ENCODE measurements at regions not wholly inside any gene's neighbourhood (a gene's known extent, or its start where the extent isn't known, plus 50 kb on each side); places are given as distances from the start of the nearest gene placed in this dataset.

DNA sequence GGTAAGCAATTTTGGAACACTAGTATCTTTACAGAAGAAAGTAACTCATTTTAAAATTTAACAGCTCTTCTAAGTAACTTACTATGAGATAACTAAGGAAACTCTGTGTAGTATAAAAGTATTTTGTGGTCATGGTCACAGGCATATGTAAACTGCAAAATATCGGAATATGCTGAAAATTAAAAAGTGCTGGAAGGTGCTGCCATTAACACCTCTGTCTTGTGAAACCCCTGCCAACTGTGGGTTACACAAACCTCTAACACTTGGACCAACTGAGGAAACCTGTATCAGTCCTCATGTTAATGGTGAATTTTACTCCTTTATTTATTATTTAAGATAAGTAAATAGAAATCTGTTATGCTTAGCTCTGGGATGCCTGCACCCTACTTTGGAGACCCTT lies 206.7 kb downstream of the LACC1 start:
- Mint-ChIP-seq H3K27me3 (ENCODE audit: low read depth) (peaks cover 5% of the 10 kb centered on the region; the same call in 1 of the 2 replicates), H3K27ac (no peak overlapping the region), H3K4me3 (no peak overlapping the region), H3K36me3 (ENCODE audit: insufficient read depth in 1 of 3, low read depth in 3 of 3) (peaks cover 20 to 47% (median 29%) of the 10 kb centered on the region in 3 experiments), H3K9me3 (peaks cover 26 to 29% of the 10 kb centered on the region in 2 experiments), H3K4me1 (peaks cover 0 to 6% of the 10 kb centered on the region in 2 experiments; a peak in 1 of 4 replicates)
- Histone ChIP-seq H3K23ac (ENCODE audit: insufficient read length, low read depth, low read length) (no peak overlapping the region), H3K79me1 (ENCODE audit: insufficient read depth, low read depth, low read length, poor library complexity, severe bottlenecking) (no peaks in the 10 kb centered on the region), H2BK120ac (ENCODE audit: low read depth, low read length, poor library complexity, severe bottlenecking) (no peak overlapping the region), H3K14ac (ENCODE audit: insufficient read depth, low read length) (no peak overlapping the region), H3K18ac (ENCODE audit: insufficient read length, low read depth, low read length) (no peak overlapping the region), H3T11ph (ENCODE audit: low read length) (no peak overlapping the region), H4K91ac (ENCODE audit: insufficient read length, low read depth, low read length) (no peak overlapping the region), H2BK12ac (ENCODE audit: insufficient read length, low read depth, low read length) (no peak overlapping the region), H3K4ac (ENCODE audit: low read depth, low read length) (no peak overlapping the region), H4K20me1 (ENCODE audit: control insufficient read depth, insufficient read depth, insufficient read length) (no peaks in the 10 kb centered on the region), H2BK5ac (ENCODE audit: insufficient read length, low read length) (no peak overlapping the region), H3K4me2 (ENCODE audit: insufficient read depth, insufficient read length, low read length) (no peak overlapping the region), H3K9ac (ENCODE audit: extremely low read depth, insufficient read length, low read length) (no peak overlapping the region), H3K27me3 (ENCODE audit: insufficient read depth, low read length) (no peaks in the 10 kb centered on the region), H4K8ac (replicated peaks; ENCODE audit: insufficient read length, low read depth, low read length) (no peak overlapping the region), H2BK20ac (ENCODE audit: low read depth, low read length, poor library complexity, severe bottlenecking) (no peak overlapping the region), H3K79me2 (ENCODE audit: insufficient read depth, low read length) (no peaks in the 10 kb centered on the region), H2BK15ac (ENCODE audit: low read depth, low read length) (no peak overlapping the region), H3K27ac (ENCODE audit: insufficient read length, low read depth, low read length) (no peak overlapping the region), H3K56ac (ENCODE audit: insufficient read length, low read depth, low read length) (no peak overlapping the region), H3K23me2 (ENCODE audit: insufficient read length, low read depth, low read length, poor library complexity, severe bottlenecking) (no peaks in the 10 kb centered on the region), H3K4me1 (ENCODE audit: insufficient read depth, low read length) (no peaks in the 10 kb centered on the region), H2AK5ac (ENCODE audit: insufficient read length, low read length) (no peak overlapping the region), H3K9me3 (ENCODE audit: control insufficient read depth, low read depth, low read length) (no peaks in the 10 kb centered on the region), H2AFZ (ENCODE audit: low read length) (no peak overlapping the region), H4K5ac (ENCODE audit: insufficient read length, low read depth, low read length) (no peak overlapping the region)
- DNase-seq: no peak
- TF ChIP-seq, protein P1, sequence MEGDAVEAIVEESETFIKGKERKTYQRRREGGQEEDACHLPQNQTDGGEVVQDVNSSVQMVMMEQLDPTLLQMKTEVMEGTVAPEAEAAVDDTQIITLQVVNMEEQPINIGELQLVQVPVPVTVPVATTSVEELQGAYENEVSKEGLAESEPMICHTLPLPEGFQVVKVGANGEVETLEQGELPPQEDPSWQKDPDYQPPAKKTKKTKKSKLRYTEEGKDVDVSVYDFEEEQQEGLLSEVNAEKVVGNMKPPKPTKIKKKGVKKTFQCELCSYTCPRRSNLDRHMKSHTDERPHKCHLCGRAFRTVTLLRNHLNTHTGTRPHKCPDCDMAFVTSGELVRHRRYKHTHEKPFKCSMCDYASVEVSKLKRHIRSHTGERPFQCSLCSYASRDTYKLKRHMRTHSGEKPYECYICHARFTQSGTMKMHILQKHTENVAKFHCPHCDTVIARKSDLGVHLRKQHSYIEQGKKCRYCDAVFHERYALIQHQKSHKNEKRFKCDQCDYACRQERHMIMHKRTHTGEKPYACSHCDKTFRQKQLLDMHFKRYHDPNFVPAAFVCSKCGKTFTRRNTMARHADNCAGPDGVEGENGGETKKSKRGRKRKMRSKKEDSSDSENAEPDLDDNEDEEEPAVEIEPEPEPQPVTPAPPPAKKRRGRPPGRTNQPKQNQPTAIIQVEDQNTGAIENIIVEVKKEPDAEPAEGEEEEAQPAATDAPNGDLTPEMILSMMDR (conservative IDR thresholded peaks at IDR 0.05): no peak
- WGBS (ENCODE audit: extremely low coverage, insufficient read length, low lambda C conversion rate): no CpG with 5 or more reads among the region's 1 CpG

Measured in H9 (cell line).